ENCODE measurements at regions not wholly inside any gene's neighbourhood (a gene's known extent, or its start where the extent isn't known, plus 50 kb on each side); places are given as distances from the start of the nearest gene placed in this dataset.

DNA sequence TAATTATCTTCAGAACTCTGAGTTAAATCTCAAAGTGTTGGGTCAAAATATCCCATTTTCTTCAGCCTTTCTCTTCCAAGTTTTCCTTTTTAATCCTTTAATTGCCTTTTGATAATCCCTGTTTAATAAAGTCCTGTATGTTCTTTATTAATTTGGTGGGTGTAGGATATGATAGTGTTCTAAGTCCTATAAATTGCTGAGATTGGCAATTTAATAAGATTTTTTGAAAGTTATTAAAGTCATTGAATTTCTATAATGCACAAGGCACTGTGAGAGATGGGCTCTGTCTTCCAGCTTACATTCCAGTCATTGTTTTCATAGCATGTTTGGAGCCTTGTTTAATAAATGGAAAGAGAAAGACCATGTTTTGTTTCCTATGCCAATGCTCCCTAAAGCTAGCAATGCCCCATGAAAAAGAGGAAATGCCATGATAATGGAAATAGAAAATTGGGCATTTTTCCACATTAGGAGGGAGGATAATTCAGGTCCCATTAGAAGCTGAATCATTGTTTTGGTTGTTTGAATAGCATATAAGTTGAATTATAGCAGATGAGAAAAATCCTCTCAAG, 404.8 kb downstream of the CD109 start:
- H3K4me1 Mint-ChIP-seq (ENCODE audit: unreplicated experiment), result no peaks in the 10 kb centered on the region
- DNase-seq (ENCODE audit: low spot score), result no peak
- no peak overlapping the region for H3K4me3 Mint-ChIP-seq (ENCODE audit: unreplicated experiment)
- H3K27me3 Mint-ChIP-seq (ENCODE audit: unreplicated experiment), result no peaks in the 10 kb centered on the region
- H3K9me3 Mint-ChIP-seq (ENCODE audit: unreplicated experiment), result no peaks in the 10 kb centered on the region
- H3K36me3 Mint-ChIP-seq (ENCODE audit: low read depth, unreplicated experiment), result no peaks in the 10 kb centered on the region
- no peak overlapping the region for H3K27ac Mint-ChIP-seq (ENCODE audit: unreplicated experiment)
- TF ChIP-seq CTCF (IDR thresholded peaks at IDR 0.05; ENCODE audit: unreplicated experiment), result no peak

- TF ChIP-seq CTCF (IDR thresholded peaks at IDR 0.05; ENCODE audit: unreplicated experiment), result no peak
- H3K4me3 Mint-ChIP-seq (ENCODE audit: unreplicated experiment), result no peak overlapping the region
- DNase-seq (ENCODE audit: low spot score), result no peak
- no peaks in the 10 kb centered on the region for H3K36me3 Mint-ChIP-seq (ENCODE audit: low read depth, unreplicated experiment)
- no peaks in the 10 kb centered on the region for H3K4me1 Mint-ChIP-seq (ENCODE audit: unreplicated experiment)
- H3K27me3 Mint-ChIP-seq (ENCODE audit: unreplicated experiment), result no peaks in the 10 kb centered on the region
- H3K27ac Mint-ChIP-seq (ENCODE audit: unreplicated experiment), result no peak overlapping the region
- no peaks in the 10 kb centered on the region for H3K9me3 Mint-ChIP-seq (ENCODE audit: unreplicated experiment)
Measured at GRCh38 chr6:74096329-74096728, 400.3 kb downstream of the CD109 start.

DNA sequence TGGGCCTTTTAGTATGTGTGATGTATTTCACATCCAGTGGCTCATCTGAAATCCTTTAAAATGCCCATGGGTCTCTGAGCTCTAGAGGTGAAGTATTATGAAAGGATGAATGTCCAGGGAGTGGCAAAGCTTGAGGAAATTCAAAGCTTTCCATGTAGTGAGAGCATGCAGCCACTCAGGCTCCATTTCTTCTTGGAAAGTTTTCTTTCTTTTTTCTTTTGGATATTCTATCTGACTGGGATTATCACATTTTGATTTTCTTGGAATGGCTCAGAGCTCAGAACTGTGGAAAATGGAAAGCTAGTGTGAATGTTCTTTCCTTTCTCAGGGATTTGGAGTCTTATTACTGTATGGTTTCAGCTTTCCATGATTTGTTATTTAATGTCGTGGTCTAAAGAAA, 397.4 kb downstream of the CD109 start:
- DNase-seq (ENCODE audit: low spot score), result no peak
- Mint-ChIP-seq H3K4me1 (ENCODE audit: unreplicated experiment) (no peaks in the 10 kb centered on the region), H3K4me3 (ENCODE audit: unreplicated experiment) (no peak overlapping the region), H3K36me3 (ENCODE audit: low read depth, unreplicated experiment) (no peaks in the 10 kb centered on the region), H3K27me3 (ENCODE audit: unreplicated experiment) (no peaks in the 10 kb centered on the region), H3K27ac (ENCODE audit: unreplicated experiment) (no peak overlapping the region), H3K9me3 (ENCODE audit: unreplicated experiment) (no peaks in the 10 kb centered on the region)
- TF ChIP-seq CTCF (IDR thresholded peaks at IDR 0.05; ENCODE audit: unreplicated experiment), result no peak

DNA sequence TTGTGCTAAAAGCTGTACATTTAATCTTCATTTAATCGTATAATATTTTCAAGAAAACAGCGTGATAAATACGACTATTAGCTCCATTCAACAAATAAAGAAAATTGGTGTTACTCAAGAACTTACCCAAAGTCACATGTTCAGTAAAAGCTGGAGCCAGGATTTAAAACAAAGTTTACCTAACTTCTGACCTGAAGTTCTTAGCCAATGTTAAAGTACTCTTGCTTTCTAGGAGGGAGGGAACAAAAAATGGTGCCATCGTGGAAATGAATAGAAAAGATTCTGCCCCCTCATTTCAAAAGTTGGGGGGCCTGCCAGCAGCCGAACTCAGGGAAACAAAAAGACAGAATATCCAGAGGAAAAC, 395.8 kb downstream of the CD109 start:
- no peaks in the 10 kb centered on the region for H3K27me3 Mint-ChIP-seq (ENCODE audit: unreplicated experiment)
- no peak overlapping the region for H3K4me3 Mint-ChIP-seq (ENCODE audit: unreplicated experiment)
- no peaks in the 10 kb centered on the region for H3K36me3 Mint-ChIP-seq (ENCODE audit: low read depth, unreplicated experiment)
- H3K4me1 Mint-ChIP-seq (ENCODE audit: unreplicated experiment), result no peaks in the 10 kb centered on the region
- TF ChIP-seq CTCF (IDR thresholded peaks at IDR 0.05; ENCODE audit: unreplicated experiment), result no peak
- H3K9me3 Mint-ChIP-seq (ENCODE audit: unreplicated experiment), result no peaks in the 10 kb centered on the region
- H3K27ac Mint-ChIP-seq (ENCODE audit: unreplicated experiment), result no peak overlapping the region
- DNase-seq (ENCODE audit: low spot score), result no peak

DNA sequence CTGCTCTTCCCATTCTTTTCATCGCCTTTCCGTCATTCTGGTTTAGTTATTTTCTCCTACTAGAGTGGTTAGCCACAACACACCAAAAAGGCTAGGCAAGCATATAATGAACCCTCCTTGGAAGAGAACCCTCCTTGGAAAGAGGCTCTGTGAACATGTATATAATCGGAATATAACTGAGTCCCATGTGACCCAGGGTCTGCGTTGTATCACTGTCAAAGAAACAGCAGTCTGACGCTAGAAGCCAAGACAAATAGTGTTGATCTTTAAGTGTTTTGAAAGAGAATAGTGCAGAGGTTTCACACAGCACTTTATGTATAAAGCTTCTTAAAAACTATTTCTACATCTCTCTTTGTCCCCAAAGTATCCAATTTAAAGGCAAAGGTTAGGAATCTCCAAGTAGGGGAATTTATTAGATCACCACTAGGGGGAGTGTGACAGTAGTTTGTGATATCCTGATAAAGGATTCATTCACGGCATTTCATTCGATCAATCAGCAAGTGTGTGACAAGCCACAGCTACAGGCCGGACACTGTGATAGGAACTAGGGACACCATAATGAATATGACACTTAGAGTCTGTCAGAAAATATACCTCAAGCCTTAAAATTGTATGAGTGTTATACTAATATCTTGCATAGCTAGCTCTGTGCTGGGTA, 395.3 kb downstream of the CD109 start:
- no peak for DNase-seq (ENCODE audit: low spot score)
- H3K27ac Mint-ChIP-seq (ENCODE audit: unreplicated experiment), result no peak overlapping the region
- no peaks in the 10 kb centered on the region for H3K4me1 Mint-ChIP-seq (ENCODE audit: unreplicated experiment)
- no peaks in the 10 kb centered on the region for H3K27me3 Mint-ChIP-seq (ENCODE audit: unreplicated experiment)
- no peak overlapping the region for H3K4me3 Mint-ChIP-seq (ENCODE audit: unreplicated experiment)
- no peaks in the 10 kb centered on the region for H3K36me3 Mint-ChIP-seq (ENCODE audit: low read depth, unreplicated experiment)
- peak; percentile 90 for TF ChIP-seq CTCF (IDR thresholded peaks at IDR 0.05; ENCODE audit: unreplicated experiment)
- H3K9me3 Mint-ChIP-seq (ENCODE audit: unreplicated experiment), result no peaks in the 10 kb centered on the region

All from endothelial cell (in vitro differentiated cells).